ENCODE measurements at regions not wholly inside any gene's neighbourhood (a gene's known extent, or its start where the extent isn't known, plus 50 kb on each side); places are given as distances from the start of the nearest gene placed in this dataset.

- TF ChIP-seq CTCF (IDR thresholded peaks at IDR 0.05), result no peak
- no peak for TF ChIP-seq TCF7L2 (IDR thresholded peaks at IDR 0.05; ENCODE audit: low read depth, low read length)
- TF ChIP-seq REST (IDR thresholded peaks at IDR 0.05; ENCODE audit: insufficient read depth in 1 of 2, low read depth in 2 of 2, low read length in 1 of 2), result no peak
- no peak for TF ChIP-seq SIN3A (IDR thresholded peaks at IDR 0.05; ENCODE audit: borderline replicate concordance, insufficient read depth, low read depth, low read length)
- TF ChIP-seq POLR2AphosphoS5 (IDR thresholded peaks at IDR 0.05; ENCODE audit: low read depth, low read length), result no peak
- no peaks in the 10 kb centered on the region for H3K36me3 ChIP-seq (ENCODE audit: control insufficient read depth, insufficient read depth, low read length)
- no peak for ATAC-seq
- in situ Hi-C loops (cut with HindIII; ENCODE audit: low pct_unique_long_range_greater_than_20kb, low sequenced_read_pairs), result no loop called here
- intact Hi-C loops (cut with micrococcal nuclease; ENCODE audit: unreplicated experiment), result no loop called here
- H3K4me3 ChIP-seq (ENCODE audit: low read depth in 2 of 2, low read length in 2 of 2), result no peak overlapping the region
- H3K27ac ChIP-seq (ENCODE audit: low read length), result no peak overlapping the region
- H3K4me1 ChIP-seq (ENCODE audit: control insufficient read depth, insufficient read depth, low read length), result no peaks in the 10 kb centered on the region; the same call in 1 of the 2 replicates
- POLR2A ChIA-PET, result no interaction called here
- BruUV-seq (replicated peaks), result no TSS peak
- H3K9me3 ChIP-seq (ENCODE audit: control insufficient read depth, insufficient read depth, low read depth, low read length), result no peaks in the 10 kb centered on the region
- CTCF ChIA-PET, result no interaction called here
- no peaks in the 10 kb centered on the region for H3K27me3 ChIP-seq (ENCODE audit: control insufficient read depth, insufficient read depth, low read length)
- DNase-seq (ENCODE audit: low read depth, low spot score), result no peak
These were observed 121.0 kb upstream of the PCDH9 start for GRCh38 chr13:67351114-67351513.

GRCh38 chr13:67343777-67344176 lies 113.6 kb upstream of the PCDH9 start:
- ATAC-seq, result no peak
- Histone ChIP-seq H3K9me3 (ENCODE audit: control insufficient read depth, insufficient read depth, low read depth, low read length) (no peaks in the 10 kb centered on the region), H3K27ac (ENCODE audit: low read length) (no peak overlapping the region), H3K4me3 (ENCODE audit: low read depth in 2 of 2, low read length in 2 of 2) (no peak overlapping the region), H3K36me3 (ENCODE audit: control insufficient read depth, insufficient read depth, low read length) (no peaks in the 10 kb centered on the region), H3K4me1 (ENCODE audit: control insufficient read depth, insufficient read depth, low read length) (no peaks in the 10 kb centered on the region), H3K27me3 (ENCODE audit: control insufficient read depth, insufficient read depth, low read length) (no peaks in the 10 kb centered on the region)
- in situ Hi-C loops (cut with HindIII; ENCODE audit: low pct_unique_long_range_greater_than_20kb, low sequenced_read_pairs) (no loop called here), intact Hi-C loops (cut with micrococcal nuclease; ENCODE audit: unreplicated experiment) (no loop called here)
- TF ChIP-seq POLR2AphosphoS5 (IDR thresholded peaks at IDR 0.05; ENCODE audit: low read depth, low read length), result no peak
- no peak for TF ChIP-seq TCF7L2 (IDR thresholded peaks at IDR 0.05; ENCODE audit: low read depth, low read length)
- TF ChIP-seq CTCF (IDR thresholded peaks at IDR 0.05), result no peak
- TF ChIP-seq REST (IDR thresholded peaks at IDR 0.05; ENCODE audit: insufficient read depth in 1 of 2, low read depth in 2 of 2, low read length in 1 of 2), result no peak
- TF ChIP-seq SIN3A (IDR thresholded peaks at IDR 0.05; ENCODE audit: borderline replicate concordance, insufficient read depth, low read depth, low read length), result no peak
- no TSS peak for BruUV-seq (replicated peaks)
- POLR2A ChIA-PET, result no interaction called here
- no peak for DNase-seq (ENCODE audit: low read depth, low spot score)
- CTCF ChIA-PET, result no interaction called here
